ENCODE measurements at regions not wholly inside any gene's neighbourhood (a gene's known extent, or its start where the extent isn't known, plus 50 kb on each side); places are given as distances from the start of the nearest gene placed in this dataset.

- H3K4me1 Mint-ChIP-seq (ENCODE audit: low read depth, unreplicated experiment) = peaks cover 4% of the 10 kb centered on the region
- Histone ChIP-seq H2AFZ (ENCODE audit: low read depth, low read length) (no peak overlapping the region), H4K20me1 (ENCODE audit: insufficient read depth, low read length) (no peaks in the 10 kb centered on the region), H3K4me3 (ENCODE audit: insufficient read depth, low read depth, low read length) (no peak overlapping the region), H3K36me3 (ENCODE audit: insufficient read depth, low read length) (no peaks in the 10 kb centered on the region), H3K9me3 (ENCODE audit: insufficient read depth, low read depth, low read length) (no peaks in the 10 kb centered on the region), H3K27ac (ENCODE audit: low read depth, low read length) (no peak overlapping the region), H3K4me2 (ENCODE audit: low read length) (no peak overlapping the region), H3K9ac (ENCODE audit: low read length) (no peak overlapping the region), H3K27me3 (ENCODE audit: insufficient read depth, low read length) (no peaks in the 10 kb centered on the region), H3K4me1 (ENCODE audit: insufficient read depth, low read length) (no peaks in the 10 kb centered on the region), H3K79me2 (ENCODE audit: insufficient read depth, low read length) (no peaks in the 10 kb centered on the region)
- no peak overlapping the region for H3K4me3 Mint-ChIP-seq (ENCODE audit: unreplicated experiment)
- DNase-seq (ENCODE audit: low read depth) (no peak), FAIRE-seq (no peak)
- H3K27ac Mint-ChIP-seq (ENCODE audit: unreplicated experiment) = no peak overlapping the region
- H3K27me3 Mint-ChIP-seq (ENCODE audit: low read depth, unreplicated experiment) = peaks cover 2% of the 10 kb centered on the region
- TF ChIP-seq EZH2 (IDR thresholded peaks at IDR 0.05; ENCODE audit: insufficient read depth, low read length) = no peak
- TF ChIP-seq CTCF (IDR thresholded peaks at IDR 0.05; ENCODE audit: insufficient read depth, low read depth, low read length) = no peak
- H3K9me3 Mint-ChIP-seq (ENCODE audit: unreplicated experiment) = no peaks in the 10 kb centered on the region
- no peaks in the 10 kb centered on the region for H3K36me3 Mint-ChIP-seq (ENCODE audit: low read depth, unreplicated experiment)
Observed at GRCh38 chr13:79070343-79070974, 335.6 kb downstream of the RBM26 start.

- Histone ChIP-seq H3K9me3 (ENCODE audit: insufficient read depth, low read depth, low read length) (no peaks in the 10 kb centered on the region), H3K4me2 (ENCODE audit: low read length) (no peak overlapping the region), H3K27ac (ENCODE audit: low read depth, low read length) (no peak overlapping the region), H2AFZ (ENCODE audit: low read depth, low read length) (no peak overlapping the region), H3K79me2 (ENCODE audit: insufficient read depth, low read length) (no peaks in the 10 kb centered on the region), H3K36me3 (ENCODE audit: insufficient read depth, low read length) (no peaks in the 10 kb centered on the region), H3K9ac (ENCODE audit: low read length) (no peak overlapping the region), H3K4me3 (ENCODE audit: insufficient read depth, low read depth, low read length) (no peak overlapping the region), H3K27me3 (ENCODE audit: insufficient read depth, low read length) (no peaks in the 10 kb centered on the region), H4K20me1 (ENCODE audit: insufficient read depth, low read length) (no peaks in the 10 kb centered on the region), H3K4me1 (ENCODE audit: insufficient read depth, low read length) (no peaks in the 10 kb centered on the region)
- H3K27ac Mint-ChIP-seq (ENCODE audit: unreplicated experiment) = no peak overlapping the region
- DNase-seq (ENCODE audit: low read depth) = no peak
- peaks cover 4% of the 10 kb centered on the region for H3K4me1 Mint-ChIP-seq (ENCODE audit: low read depth, unreplicated experiment)
- H3K36me3 Mint-ChIP-seq (ENCODE audit: low read depth, unreplicated experiment) = no peaks in the 10 kb centered on the region
- H3K27me3 Mint-ChIP-seq (ENCODE audit: low read depth, unreplicated experiment) = no peaks in the 10 kb centered on the region
- no peak overlapping the region for H3K4me3 Mint-ChIP-seq (ENCODE audit: unreplicated experiment)
- no peaks in the 10 kb centered on the region for H3K9me3 Mint-ChIP-seq (ENCODE audit: unreplicated experiment)
- no peak for FAIRE-seq
- no peak for TF ChIP-seq CTCF (IDR thresholded peaks at IDR 0.05; ENCODE audit: insufficient read depth, low read depth, low read length)
- no peak for TF ChIP-seq EZH2 (IDR thresholded peaks at IDR 0.05; ENCODE audit: insufficient read depth, low read length)
Observed at GRCh38 chr13:79062291-79062690, 343.8 kb downstream of the RBM26 start.

- Histone ChIP-seq H3K27me3 (ENCODE audit: insufficient read depth, low read length) (no peaks in the 10 kb centered on the region), H3K4me1 (ENCODE audit: insufficient read depth, low read length) (no peaks in the 10 kb centered on the region), H3K9ac (ENCODE audit: low read length) (no peak overlapping the region), H3K27ac (ENCODE audit: low read depth, low read length) (no peak overlapping the region), H4K20me1 (ENCODE audit: insufficient read depth, low read length) (no peaks in the 10 kb centered on the region), H3K4me2 (ENCODE audit: low read length) (no peak overlapping the region), H3K9me3 (ENCODE audit: insufficient read depth, low read depth, low read length) (no peaks in the 10 kb centered on the region), H3K79me2 (ENCODE audit: insufficient read depth, low read length) (no peaks in the 10 kb centered on the region), H3K4me3 (ENCODE audit: insufficient read depth, low read depth, low read length) (no peak overlapping the region), H3K36me3 (ENCODE audit: insufficient read depth, low read length) (no peaks in the 10 kb centered on the region), H2AFZ (ENCODE audit: low read depth, low read length) (no peak overlapping the region)
- H3K9me3 Mint-ChIP-seq (ENCODE audit: unreplicated experiment) = no peaks in the 10 kb centered on the region
- no peak for DNase-seq (ENCODE audit: low read depth)
- TF ChIP-seq EZH2 (IDR thresholded peaks at IDR 0.05; ENCODE audit: insufficient read depth, low read length) (no peak), CTCF (IDR thresholded peaks at IDR 0.05; ENCODE audit: insufficient read depth, low read depth, low read length) (no peak)
- no peaks in the 10 kb centered on the region for H3K36me3 Mint-ChIP-seq (ENCODE audit: low read depth, unreplicated experiment)
- no peaks in the 10 kb centered on the region for H3K27me3 Mint-ChIP-seq (ENCODE audit: low read depth, unreplicated experiment)
- no peak overlapping the region for H3K4me3 Mint-ChIP-seq (ENCODE audit: unreplicated experiment)
- no peak for FAIRE-seq
- no peak overlapping the region for H3K27ac Mint-ChIP-seq (ENCODE audit: unreplicated experiment)
- no peaks in the 10 kb centered on the region for H3K4me1 Mint-ChIP-seq (ENCODE audit: low read depth, unreplicated experiment)
Observed at GRCh38 chr13:79060216-79060615, 345.8 kb downstream of the RBM26 start.

Data from astrocyte (in vitro differentiated cells and primary cell).